T-helper 1 cell (primary cell): ENCODE measurements at regions not wholly inside any gene's neighbourhood (a gene's known extent, or its start where the extent isn't known, plus 50 kb on each side); places are given as distances from the start of the nearest gene placed in this dataset.
"Not testable (repeated sequence)": the region's sequence is repeated elsewhere in the genome, so short reads cannot be mapped to it uniquely, and the experiment has no call there.

Source experiments
- DNase-seq, 5 donors: peaks; one replicate each; pipeline ENCODE4 v3.0.0-alpha.2; 2012 to 2020

GRCh38 chr12:131591714-131592709, 118.9 kb upstream of the SFSWAP start:
- DNase-seq = no peak

- DNase-seq = peak in 1 of 5 donors; percentile 82
Observed at GRCh38 chr12:131592972-131593371, 117.9 kb upstream of the SFSWAP start.

GRCh38 chr12:131593406-131593805, 117.5 kb upstream of the SFSWAP start:
- no peak for DNase-seq

- DNase-seq = no peak
Observed at GRCh38 chr12:131596115-131596514, 114.8 kb upstream of the SFSWAP start.

- no peak for DNase-seq
Observed at GRCh38 chr12:131597333-131597732, 113.6 kb upstream of the SFSWAP start.

DNA sequence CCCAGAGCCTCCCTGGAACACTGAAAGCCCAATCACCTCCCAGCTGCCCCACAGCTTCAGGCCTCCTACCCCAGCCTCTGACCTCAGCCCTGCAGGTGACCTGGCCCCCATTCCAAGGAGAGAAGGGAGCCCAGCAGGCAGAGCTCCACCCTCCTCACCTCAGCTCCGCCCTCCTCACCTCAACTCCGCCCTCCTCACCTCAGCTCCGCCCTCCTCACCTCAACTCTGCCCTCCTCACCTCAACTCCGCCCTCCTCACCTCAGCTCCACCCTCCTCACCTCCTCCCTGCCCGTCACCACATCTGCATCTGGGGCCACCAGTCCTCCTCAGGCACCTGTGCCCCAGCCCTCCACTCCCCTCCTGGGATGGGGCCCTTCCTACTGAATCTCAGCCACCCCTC, 112.2 kb upstream of the SFSWAP start:
- DNase-seq = no peak

DNA sequence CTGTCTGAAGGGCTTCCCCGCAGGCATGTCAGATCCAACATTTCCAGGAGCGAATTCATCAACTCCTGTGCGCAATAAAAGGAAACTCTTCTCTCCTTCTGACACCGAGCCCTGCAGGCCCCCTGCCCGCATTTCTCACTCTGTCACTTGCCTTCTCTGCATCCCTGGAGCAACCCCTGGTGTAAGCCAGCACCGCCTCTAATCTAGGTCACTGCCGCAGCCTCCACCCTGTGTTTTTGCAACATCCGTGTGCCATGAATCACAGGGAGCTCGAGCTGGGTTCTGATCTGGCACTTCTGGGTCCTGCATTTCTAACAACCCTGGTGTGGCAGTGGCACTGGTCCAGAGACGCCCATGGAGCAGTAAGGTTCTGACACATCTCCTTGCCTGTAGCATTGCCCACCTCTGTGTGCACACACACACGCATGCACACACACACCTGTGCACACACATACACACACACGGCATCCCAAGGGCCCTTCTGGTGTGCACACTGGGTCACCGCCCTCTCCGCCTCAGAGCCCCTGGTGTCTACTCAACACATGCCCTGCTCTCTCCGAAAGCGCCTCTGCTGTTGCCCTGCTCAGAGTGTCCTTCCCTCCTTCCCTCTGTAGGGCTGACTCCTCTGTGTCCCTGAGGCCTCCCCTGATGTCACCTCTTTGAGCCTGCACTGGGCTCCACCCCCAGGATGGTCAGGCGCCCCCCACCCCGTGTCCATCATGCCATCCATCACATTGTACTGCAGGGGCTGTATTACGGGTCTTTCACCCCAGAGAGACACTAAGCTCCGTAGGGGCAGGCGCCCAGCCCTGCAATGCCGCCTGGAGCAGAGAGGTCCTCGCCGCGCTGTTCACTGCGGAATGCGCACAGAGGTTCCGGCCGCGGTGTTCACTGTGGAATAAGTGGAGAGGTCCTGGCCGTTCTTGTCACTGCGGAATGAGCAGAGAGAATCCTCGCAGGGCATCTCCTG, 111.4 kb upstream of the SFSWAP start:
- no peak for DNase-seq

- no peak for DNase-seq
Observed at GRCh38 chr12:131600160-131600532, 110.7 kb upstream of the SFSWAP start.

GRCh38 chr12:131601499-131601898, 109.4 kb upstream of the SFSWAP start:
- DNase-seq = not testable (repeated sequence)

DNA sequence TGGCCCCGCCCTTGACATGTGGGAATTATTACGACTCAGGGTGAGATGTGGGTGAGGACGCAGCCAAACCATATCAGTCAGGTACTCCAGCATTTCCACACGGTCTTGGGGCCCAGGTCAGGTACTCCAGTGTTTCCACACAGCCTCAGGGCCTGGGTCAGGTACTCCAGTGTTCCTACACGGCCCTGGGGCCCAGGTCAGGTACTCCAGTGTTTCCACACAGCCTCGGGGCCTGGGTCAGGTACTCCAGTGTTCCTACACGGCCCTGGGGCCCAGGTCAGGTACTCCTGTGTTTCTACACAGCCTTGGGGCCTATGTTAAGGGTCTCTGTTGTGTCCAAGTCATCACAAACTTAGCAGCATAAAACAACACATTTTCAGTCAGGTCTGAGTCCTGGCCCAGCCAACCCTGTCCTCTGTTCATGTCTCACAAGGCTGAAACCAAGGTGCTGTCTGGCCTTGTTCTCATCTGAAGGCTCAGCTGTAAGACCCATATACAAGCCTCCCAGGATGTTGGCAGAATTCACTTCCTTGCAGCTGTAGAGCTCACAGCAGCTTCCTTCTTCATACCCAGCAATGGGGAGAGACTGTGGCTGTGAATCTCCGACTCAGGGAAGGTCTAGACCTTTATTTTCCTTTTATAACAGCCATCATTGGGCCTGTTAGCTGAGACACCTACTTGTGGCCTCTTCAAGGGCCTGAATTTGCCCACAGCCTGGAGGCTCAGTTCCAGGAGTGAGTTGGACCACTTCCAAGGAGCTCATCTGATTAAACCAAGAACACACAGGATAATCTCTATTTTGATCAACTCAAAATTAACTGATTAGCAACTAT, 107.6 kb upstream of the SFSWAP start:
- peak in 1 of 5 donors; percentile 29 for DNase-seq

- DNase-seq = peak in 3 of 5 donors; percentile 21 to 77 (median 37)
Observed at GRCh38 chr12:131603939-131604795, 106.7 kb upstream of the SFSWAP start.

GRCh38 chr12:131604859-131605258, 106.0 kb upstream of the SFSWAP start:
- DNase-seq = no peak

- DNase-seq = no peak
Observed at GRCh38 chr12:131605304-131605829, 105.5 kb upstream of the SFSWAP start.

DNA sequence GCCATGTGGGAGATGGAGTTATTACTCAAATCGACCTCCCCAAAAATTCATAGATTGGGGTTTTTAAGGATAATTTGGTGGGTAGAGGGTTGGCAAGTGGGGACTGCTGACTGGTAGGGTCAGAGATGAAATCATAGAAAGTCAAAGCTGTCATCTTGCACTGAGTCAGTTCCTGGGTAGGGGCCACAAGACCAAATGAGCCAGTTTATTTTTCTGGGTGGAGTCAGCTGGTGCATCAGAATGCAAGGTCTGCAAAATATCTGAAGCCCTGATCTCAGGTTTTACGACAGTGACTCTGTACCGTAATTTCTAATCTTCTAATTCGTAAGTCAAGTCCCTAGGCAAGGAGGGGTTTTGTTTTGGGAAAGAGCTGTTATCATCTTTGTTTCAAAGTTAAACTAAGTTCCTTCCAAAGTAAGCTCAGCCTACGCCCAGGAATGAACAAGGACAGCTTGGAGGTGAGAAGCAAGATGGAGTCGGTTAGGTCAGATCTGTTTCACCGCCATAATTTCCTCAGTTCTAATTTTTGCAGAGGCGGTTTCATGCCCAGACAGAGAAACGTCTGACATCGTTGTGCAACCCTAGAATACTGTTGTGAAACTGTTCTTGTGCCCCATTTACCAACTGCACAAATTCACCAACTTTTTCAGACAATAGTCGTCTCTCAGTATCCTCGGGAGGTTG, 104.5 kb upstream of the SFSWAP start:
- DNase-seq = peak in 1 of 5 donors; percentile 66

GRCh38 chr12:131607658-131608447, 103.0 kb upstream of the SFSWAP start:
- peak in 1 of 5 donors; percentile 62 for DNase-seq

- DNase-seq = peak in 4 of 5 donors; percentile 33 to 61 (median 36)
Observed at GRCh38 chr12:131608740-131609690, 101.9 kb upstream of the SFSWAP start.

DNA sequence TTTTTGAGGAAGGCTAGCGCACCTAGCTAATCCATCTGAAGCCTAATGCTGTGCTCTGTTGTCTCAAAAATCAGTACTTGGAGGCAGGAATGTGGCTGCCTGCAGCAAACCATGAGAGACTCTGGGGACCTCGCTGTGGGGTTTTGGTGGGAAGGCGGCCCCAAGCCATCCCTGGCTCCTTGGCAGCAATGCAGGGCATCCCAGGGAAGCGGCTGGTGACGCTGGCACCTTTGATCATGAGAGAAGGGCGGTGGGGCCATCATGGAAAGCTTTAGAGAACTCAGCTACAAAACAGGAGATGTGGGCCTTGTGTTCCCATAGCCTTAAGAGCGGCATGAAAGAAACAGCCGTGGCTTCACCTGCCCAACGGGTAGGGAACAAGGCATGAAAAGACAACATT, 101.1 kb upstream of the SFSWAP start:
- DNase-seq = no peak

GRCh38 chr12:131610181-131610580, 100.7 kb upstream of the SFSWAP start:
- DNase-seq = no peak
